ENCODE measurements at regions not wholly inside any gene's neighbourhood (a gene's known extent, or its start where the extent isn't known, plus 50 kb on each side); places are given as distances from the start of the nearest gene placed in this dataset.

DNA sequence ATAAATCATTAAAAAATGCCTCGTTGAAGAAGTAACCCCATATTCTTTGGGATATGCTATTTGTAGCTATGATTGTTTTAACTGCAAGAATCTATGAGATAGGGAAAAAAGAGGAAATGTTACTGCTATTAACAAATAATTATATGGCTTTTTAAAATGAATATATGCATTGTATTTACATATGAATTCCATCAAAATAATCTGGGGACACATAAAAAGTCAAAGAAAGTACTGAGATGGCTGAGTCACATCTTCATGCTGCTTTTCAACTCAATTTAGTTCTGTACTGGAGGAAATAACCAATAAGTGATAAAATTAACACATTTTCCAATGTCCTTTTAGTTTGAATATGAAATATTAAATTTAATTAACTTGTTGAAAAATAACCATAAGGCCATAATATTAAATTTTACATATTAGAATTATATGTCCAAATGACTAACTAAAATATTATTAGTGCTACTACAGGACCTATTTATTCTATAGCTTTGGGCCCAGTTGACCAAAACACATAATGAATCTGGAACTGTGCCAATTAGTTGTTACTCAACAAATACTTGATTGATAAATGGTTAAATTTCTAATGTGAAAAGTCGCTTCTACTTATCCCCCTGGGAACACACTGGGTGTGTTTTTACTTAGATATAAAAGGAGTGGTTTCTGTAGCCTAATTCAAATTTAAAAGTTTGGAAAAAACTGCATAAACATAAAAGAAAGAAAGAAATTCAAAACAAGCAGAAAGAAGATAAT lies 214.6 kb upstream of the PFKP start:
- TF ChIP-seq, protein P1, sequence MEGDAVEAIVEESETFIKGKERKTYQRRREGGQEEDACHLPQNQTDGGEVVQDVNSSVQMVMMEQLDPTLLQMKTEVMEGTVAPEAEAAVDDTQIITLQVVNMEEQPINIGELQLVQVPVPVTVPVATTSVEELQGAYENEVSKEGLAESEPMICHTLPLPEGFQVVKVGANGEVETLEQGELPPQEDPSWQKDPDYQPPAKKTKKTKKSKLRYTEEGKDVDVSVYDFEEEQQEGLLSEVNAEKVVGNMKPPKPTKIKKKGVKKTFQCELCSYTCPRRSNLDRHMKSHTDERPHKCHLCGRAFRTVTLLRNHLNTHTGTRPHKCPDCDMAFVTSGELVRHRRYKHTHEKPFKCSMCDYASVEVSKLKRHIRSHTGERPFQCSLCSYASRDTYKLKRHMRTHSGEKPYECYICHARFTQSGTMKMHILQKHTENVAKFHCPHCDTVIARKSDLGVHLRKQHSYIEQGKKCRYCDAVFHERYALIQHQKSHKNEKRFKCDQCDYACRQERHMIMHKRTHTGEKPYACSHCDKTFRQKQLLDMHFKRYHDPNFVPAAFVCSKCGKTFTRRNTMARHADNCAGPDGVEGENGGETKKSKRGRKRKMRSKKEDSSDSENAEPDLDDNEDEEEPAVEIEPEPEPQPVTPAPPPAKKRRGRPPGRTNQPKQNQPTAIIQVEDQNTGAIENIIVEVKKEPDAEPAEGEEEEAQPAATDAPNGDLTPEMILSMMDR (tag by site-specific recombination; IDR thresholded peaks at IDR 0.05), result no peak
- TF ChIP-seq TRIM28 (IDR thresholded peaks at IDR 0.05; ENCODE audit: borderline replicate concordance, low read length) (no peak), ZNF274 (IDR thresholded peaks at IDR 0.05; ENCODE audit: low read length) (no peak), ZNF274 (tag by site-specific recombination; IDR thresholded peaks at IDR 0.05; ENCODE audit: borderline replicate concordance) (no peak), KLF9 (tag by site-specific recombination; IDR thresholded peaks at IDR 0.05; ENCODE audit: low read depth) (no peak), ZNF670 (tag by site-specific recombination; IDR thresholded peaks at IDR 0.05; ENCODE audit: low read depth) (no peak), REST (tag by site-specific recombination; IDR thresholded peaks at IDR 0.05) (no peak), ZSCAN23 (tag by site-specific recombination; IDR thresholded peaks at IDR 0.05) (no peak)
- TF ChIP-seq, protein P2, sequence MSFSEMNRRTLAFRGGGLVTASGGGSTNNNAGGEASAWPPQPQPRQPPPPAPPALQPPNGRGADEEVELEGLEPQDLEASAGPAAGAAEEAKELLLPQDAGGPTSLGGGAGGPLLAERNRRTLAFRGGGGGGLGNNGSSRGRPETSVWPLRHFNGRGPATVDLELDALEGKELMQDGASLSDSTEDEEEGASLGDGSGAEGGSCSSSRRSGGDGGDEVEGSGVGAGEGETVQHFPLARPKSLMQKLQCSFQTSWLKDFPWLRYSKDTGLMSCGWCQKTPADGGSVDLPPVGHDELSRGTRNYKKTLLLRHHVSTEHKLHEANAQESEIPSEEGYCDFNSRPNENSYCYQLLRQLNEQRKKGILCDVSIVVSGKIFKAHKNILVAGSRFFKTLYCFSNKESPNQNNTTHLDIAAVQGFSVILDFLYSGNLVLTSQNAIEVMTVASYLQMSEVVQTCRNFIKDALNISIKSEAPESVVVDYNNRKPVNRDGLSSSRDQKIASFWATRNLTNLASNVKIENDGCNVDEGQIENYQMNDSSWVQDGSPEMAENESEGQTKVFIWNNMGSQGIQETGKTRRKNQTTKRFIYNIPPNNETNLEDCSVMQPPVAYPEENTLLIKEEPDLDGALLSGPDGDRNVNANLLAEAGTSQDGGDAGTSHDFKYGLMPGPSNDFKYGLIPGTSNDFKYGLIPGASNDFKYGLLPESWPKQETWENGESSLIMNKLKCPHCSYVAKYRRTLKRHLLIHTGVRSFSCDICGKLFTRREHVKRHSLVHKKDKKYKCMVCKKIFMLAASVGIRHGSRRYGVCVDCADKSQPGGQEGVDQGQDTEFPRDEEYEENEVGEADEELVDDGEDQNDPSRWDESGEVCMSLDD (tag by site-specific recombination; IDR thresholded peaks at IDR 0.05), result no peak
- TF ChIP-seq, protein P3, sequence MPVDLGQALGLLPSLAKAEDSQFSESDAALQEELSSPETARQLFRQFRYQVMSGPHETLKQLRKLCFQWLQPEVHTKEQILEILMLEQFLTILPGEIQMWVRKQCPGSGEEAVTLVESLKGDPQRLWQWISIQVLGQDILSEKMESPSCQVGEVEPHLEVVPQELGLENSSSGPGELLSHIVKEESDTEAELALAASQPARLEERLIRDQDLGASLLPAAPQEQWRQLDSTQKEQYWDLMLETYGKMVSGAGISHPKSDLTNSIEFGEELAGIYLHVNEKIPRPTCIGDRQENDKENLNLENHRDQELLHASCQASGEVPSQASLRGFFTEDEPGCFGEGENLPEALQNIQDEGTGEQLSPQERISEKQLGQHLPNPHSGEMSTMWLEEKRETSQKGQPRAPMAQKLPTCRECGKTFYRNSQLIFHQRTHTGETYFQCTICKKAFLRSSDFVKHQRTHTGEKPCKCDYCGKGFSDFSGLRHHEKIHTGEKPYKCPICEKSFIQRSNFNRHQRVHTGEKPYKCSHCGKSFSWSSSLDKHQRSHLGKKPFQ (tag by site-specific recombination; IDR thresholded peaks at IDR 0.05), result no peak
